AG04450 (cell line): ENCODE measurements at regions not wholly inside any gene's neighbourhood (a gene's known extent, or its start where the extent isn't known, plus 50 kb on each side); places are given as distances from the start of the nearest gene placed in this dataset.

Experiments
- CTCF ChIA-PET: fragments of 300-600, 350-600 bp; formaldehyde crosslinking; extraction: SDS; loops from one replicate; lab custom pipeline; 2022; ENCODE audit warnings: antibody characterized with exemption, inconsistent platforms; lab: Charles Lee
- POLR2A ChIA-PET: fragments of 350-600 bp; formaldehyde crosslinking; extraction: SDS; loops from one replicate; lab custom pipeline; 2021; ENCODE audit warnings: antibody characterized with exemption, inconsistent platforms; lab: Yijun Ruan, JAX
- DNase-seq: peaks from one replicate; pipeline ENCODE4 v3.0.0-alpha.2; 2011; ENCODE audit warnings: low read depth, low spot score
- H3K27ac ChIP-seq: one replicate; pipeline ENCODE4 v1.5.1; 2012; ENCODE audit warnings: low read depth, low read length, control low read depth
- H3K27me3 ChIP-seq: one replicate; pipeline ENCODE4 v1.6.0; 2012; ENCODE audit warnings: low read length; ENCODE audit not compliant: control insufficient read depth, insufficient read depth
- H3K4me3 ChIP-seq: 2 replicates; pipeline ENCODE4 v1.5.1; 2011; ENCODE audit warnings: mild to moderate bottlenecking, low read depth, low read length, control low read depth
- H3K9me3 ChIP-seq: 2 replicates; pipeline ENCODE4 v1.5.1; 2012; ENCODE audit warnings: low read length; ENCODE audit not compliant: control insufficient read depth, insufficient read depth
- CTCF ChIP-seq: IDR thresholded peaks from 2 replicates; pipeline ENCODE4 v1.5.1; 2011; ENCODE audit warnings: low read depth, low read length, control low read depth, inconsistent platforms

GRCh38 chr1:208520438-208521099 lies 276.4 kb upstream of the PLXNA2 start:
- TF ChIP-seq CTCF: no peak
- H3K4me3 ChIP-seq: no peak overlapping the region
- CTCF ChIA-PET: interaction anchor here (0.6 kb wide), 1 partner anchor 232 kb away, joined by 3 read pairs; no protein-coding TSS in a partner anchor
- H3K27ac ChIP-seq: no peak overlapping the region
- POLR2A ChIA-PET: no interaction called here
- H3K27me3 ChIP-seq: no peaks in the 10 kb centered on the region
- DNase-seq: no peak
- H3K9me3 ChIP-seq: no peaks in the 10 kb centered on the region

GRCh38 chr1:208521534-208521933 lies 277.4 kb upstream of the PLXNA2 start:
- ChIA-PET POLR2A (no interaction called here), CTCF (no interaction called here)
- Histone ChIP-seq H3K27ac (no peak overlapping the region), H3K9me3 (no peaks in the 10 kb centered on the region), H3K4me3 (no peak overlapping the region), H3K27me3 (no peaks in the 10 kb centered on the region)
- DNase-seq: no peak
- no peak for TF ChIP-seq CTCF

GRCh38 chr1:208523007-208523406 lies 278.8 kb upstream of the PLXNA2 start:
- no peak overlapping the region for H3K27ac ChIP-seq
- no peak for TF ChIP-seq CTCF
- DNase-seq: no peak
- H3K4me3 ChIP-seq: no peak overlapping the region
- POLR2A ChIA-PET: no interaction called here
- H3K27me3 ChIP-seq: no peaks in the 10 kb centered on the region
- CTCF ChIA-PET: no interaction called here
- no peaks in the 10 kb centered on the region for H3K9me3 ChIP-seq

- no peak for TF ChIP-seq CTCF
- H3K9me3 ChIP-seq: no peaks in the 10 kb centered on the region
- no peak overlapping the region for H3K4me3 ChIP-seq
- CTCF ChIA-PET: no interaction called here
- no peak overlapping the region for H3K27ac ChIP-seq
- DNase-seq: no peak
- POLR2A ChIA-PET: no interaction called here
- H3K27me3 ChIP-seq: no peaks in the 10 kb centered on the region
Observed at GRCh38 chr1:208524376-208524775, 280.2 kb upstream of the PLXNA2 start.

GRCh38 chr1:208524925-208525324 lies 280.7 kb upstream of the PLXNA2 start:
- H3K4me3 ChIP-seq: no peak overlapping the region
- ChIA-PET CTCF (no interaction called here), POLR2A (no interaction called here)
- no peak for TF ChIP-seq CTCF
- H3K27me3 ChIP-seq: no peaks in the 10 kb centered on the region
- H3K27ac ChIP-seq: no peak overlapping the region
- H3K9me3 ChIP-seq: no peaks in the 10 kb centered on the region
- DNase-seq: no peak
